ENCODE measurements at regions not wholly inside any gene's neighbourhood (a gene's known extent, or its start where the extent isn't known, plus 50 kb on each side); places are given as distances from the start of the nearest gene placed in this dataset.
"Not testable (repeated sequence)": the region's sequence is repeated elsewhere in the genome, so short reads cannot be mapped to it uniquely, and the experiment has no call there.

DNA sequence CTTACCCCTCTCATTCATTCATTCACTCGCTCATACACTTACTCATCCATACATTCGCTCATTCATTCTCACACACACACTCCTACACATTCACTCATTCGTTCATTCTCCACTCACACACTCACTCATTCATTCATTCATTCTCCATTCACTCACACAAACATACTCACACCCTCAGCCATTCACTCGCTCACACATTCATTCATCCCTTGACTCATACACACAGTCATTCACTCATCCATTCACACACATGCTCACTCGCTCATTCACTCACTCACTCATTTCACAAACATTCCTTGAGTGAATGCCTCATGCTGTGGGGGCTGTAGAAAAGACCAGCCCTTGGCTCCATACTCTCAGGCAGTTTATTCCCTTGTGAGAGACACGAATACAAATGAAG lies 151.1 kb upstream of the MAMLD1 start:
- TF ChIP-seq POLR2AphosphoS5 (IDR thresholded peaks at IDR 0.05; ENCODE audit: low read depth, low read length) (no peak), SPI1 (IDR thresholded peaks at IDR 0.05; ENCODE audit: low read depth, low read length) (no peak), PAX5 (IDR thresholded peaks at IDR 0.05; ENCODE audit: insufficient read depth, low read length, severe bottlenecking) (no peak), POU2F2 (IDR thresholded peaks at IDR 0.05; ENCODE audit: low read depth, low read length) (no peak), POLR2A (IDR thresholded peaks at IDR 0.05; ENCODE audit: low read depth, low read length) (no peak), TAF1 (IDR thresholded peaks at IDR 0.05; ENCODE audit: low read depth, low read length) (no peak)
- DNase-seq (ENCODE audit: insufficient read length, low spot score) (no peak), FAIRE-seq (peak; percentile 66)

DNA sequence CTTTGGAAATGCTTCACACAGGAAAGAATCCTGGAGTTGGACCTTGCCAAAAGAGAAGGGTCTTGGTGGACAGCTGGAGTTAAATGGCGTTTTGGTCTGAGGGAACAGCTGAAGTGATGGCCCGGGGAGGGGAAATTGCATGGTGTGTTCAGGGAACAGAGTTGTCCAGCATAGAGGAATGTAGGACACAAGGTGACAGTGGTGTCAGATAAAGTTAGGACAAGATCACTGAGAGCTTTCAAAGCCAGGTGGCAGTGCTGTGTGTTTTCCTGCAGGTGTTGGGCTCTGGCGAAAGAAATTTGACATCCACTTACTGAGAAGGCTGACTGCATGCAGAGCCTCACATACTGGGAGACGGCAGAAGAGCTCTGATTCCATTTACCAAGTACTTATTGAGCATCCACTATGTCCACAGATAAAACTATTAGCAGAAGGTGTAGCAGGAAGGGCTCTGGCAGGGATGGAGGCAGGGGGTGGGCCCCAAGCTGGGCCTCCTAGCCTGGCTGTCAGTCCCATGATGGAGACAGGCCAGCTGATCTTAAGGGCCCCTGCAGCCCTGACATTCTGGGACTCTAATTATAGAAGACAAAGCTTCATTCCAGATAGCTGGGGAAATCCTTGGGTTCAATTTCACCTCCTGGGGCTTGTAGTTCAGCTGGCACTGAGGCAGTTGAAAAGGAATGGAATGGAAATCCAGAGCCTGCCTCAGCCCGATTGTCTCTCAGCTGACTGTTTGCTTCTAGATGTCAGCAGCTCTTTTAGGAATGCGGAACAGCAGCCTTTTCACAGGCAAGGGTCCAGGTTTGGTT lies 150.2 kb upstream of the MAMLD1 start:
- no peak for FAIRE-seq
- TF ChIP-seq PAX5 (IDR thresholded peaks at IDR 0.05; ENCODE audit: insufficient read depth, low read length, severe bottlenecking) (no peak), TAF1 (IDR thresholded peaks at IDR 0.05; ENCODE audit: low read depth, low read length) (no peak), POLR2A (IDR thresholded peaks at IDR 0.05; ENCODE audit: low read depth, low read length) (no peak), POLR2AphosphoS5 (IDR thresholded peaks at IDR 0.05; ENCODE audit: low read depth, low read length) (no peak), SPI1 (IDR thresholded peaks at IDR 0.05; ENCODE audit: low read depth, low read length) (no peak), POU2F2 (IDR thresholded peaks at IDR 0.05; ENCODE audit: low read depth, low read length) (no peak)
- no peak for DNase-seq (ENCODE audit: insufficient read length, low spot score)

DNA sequence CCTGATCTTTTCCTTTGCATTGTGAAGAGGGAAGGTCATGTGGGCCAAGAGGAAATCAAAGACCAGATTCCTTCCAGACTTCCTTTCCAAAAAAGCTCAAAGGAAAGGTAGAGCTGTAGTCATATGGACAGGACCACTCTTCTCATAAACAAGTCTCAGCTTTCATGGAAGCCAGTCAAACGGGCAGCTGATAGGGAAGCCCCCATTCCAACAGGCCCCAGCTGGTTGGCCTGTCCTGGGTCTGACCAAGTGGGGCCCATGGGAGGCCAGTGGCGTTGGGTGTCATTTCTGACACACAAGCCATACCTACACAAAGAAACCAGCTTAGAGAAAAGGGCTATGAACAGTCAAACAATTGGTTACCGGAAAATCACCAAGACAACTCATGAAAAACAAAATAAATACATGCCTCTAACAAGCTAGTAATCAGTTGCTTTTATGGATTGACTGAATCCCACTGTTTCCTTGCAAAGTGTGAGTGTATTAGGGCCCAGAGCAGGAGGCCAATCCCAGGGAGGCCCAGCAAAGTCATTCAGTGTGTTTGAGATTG lies 149.6 kb upstream of the MAMLD1 start:
- TF ChIP-seq POLR2A (IDR thresholded peaks at IDR 0.05; ENCODE audit: low read depth, low read length) (no peak), SPI1 (IDR thresholded peaks at IDR 0.05; ENCODE audit: low read depth, low read length) (no peak), POU2F2 (IDR thresholded peaks at IDR 0.05; ENCODE audit: low read depth, low read length) (no peak), TAF1 (IDR thresholded peaks at IDR 0.05; ENCODE audit: low read depth, low read length) (no peak), PAX5 (IDR thresholded peaks at IDR 0.05; ENCODE audit: insufficient read depth, low read length, severe bottlenecking) (no peak), POLR2AphosphoS5 (IDR thresholded peaks at IDR 0.05; ENCODE audit: low read depth, low read length) (no peak)
- FAIRE-seq (no peak), DNase-seq (ENCODE audit: insufficient read length, low spot score) (no peak)

DNA sequence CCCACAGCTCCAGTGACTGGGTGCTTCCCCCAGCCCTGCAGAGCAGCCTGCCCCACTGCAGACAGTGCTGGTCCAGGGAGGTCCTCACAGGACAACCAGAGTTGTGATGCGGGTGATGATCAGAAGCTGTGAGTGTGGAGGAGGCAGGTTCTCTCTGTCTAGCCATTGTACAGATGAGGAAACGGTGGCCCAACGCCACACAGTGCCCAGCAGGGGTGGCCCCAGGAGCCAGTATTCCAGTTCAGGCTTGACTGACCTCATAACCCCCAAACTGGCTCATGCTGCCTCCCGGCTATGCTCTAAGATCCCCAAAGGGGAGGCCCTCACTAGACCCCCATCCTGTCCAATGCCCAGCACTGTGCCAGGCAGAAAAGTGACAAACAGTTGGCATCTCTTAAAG lies 147.1 kb upstream of the MAMLD1 start:
- not testable (repeated sequence) for FAIRE-seq; DNase-seq (ENCODE audit: insufficient read length, low spot score)

DNA sequence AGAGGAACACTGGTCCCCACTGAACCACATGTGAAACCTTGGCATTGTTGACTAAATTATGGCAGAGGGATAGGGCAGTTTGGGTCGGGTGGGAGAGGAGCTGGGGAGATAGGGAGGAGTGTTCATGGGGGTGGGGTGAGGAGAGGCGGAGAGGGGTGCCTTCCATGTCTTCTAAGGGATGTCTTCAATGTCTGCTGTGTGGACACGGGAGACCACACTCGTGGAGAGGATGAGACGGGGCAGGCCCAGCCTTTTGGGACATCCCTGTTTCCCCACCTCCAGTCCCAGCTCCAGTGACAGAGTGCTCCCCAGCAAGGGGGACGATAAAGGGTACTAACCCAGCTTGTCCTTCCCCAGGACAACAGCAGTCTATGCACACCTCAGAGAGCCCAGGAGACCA lies 146.4 kb upstream of the MAMLD1 start:
- DNase-seq (ENCODE audit: insufficient read length, low spot score): no peak
- TF ChIP-seq TAF1 (IDR thresholded peaks at IDR 0.05; ENCODE audit: low read depth, low read length): no peak
- FAIRE-seq: no peak

DNA sequence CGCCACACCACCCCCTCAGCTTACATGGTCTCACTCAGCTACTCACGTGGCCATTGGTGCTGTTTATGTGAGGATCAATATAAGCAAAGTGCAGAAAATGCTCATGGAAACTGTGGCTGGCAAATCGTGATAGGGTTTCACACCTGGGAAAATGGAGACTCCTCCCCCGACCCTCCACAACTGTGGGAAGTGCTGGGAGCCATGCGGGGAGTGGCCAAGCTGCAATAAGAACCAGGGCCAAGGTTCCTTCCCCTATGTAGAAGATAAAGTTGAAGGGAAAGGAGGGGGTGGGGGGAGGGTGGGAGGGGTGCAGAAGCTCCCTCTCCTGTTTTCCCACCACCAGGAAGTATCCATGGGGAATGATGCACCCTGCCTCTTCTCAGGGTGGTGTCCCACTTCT lies 145.5 kb upstream of the MAMLD1 start:
- TF ChIP-seq POLR2A (IDR thresholded peaks at IDR 0.05; ENCODE audit: low read depth, low read length): no peak
- TF ChIP-seq SPI1 (IDR thresholded peaks at IDR 0.05; ENCODE audit: low read depth, low read length): no peak
- no peak for TF ChIP-seq POU2F2 (IDR thresholded peaks at IDR 0.05; ENCODE audit: low read depth, low read length)
- TF ChIP-seq PAX5 (IDR thresholded peaks at IDR 0.05; ENCODE audit: insufficient read depth, low read length, severe bottlenecking): no peak
- no peak for TF ChIP-seq POLR2AphosphoS5 (IDR thresholded peaks at IDR 0.05; ENCODE audit: low read depth, low read length)
- no peak for TF ChIP-seq TAF1 (IDR thresholded peaks at IDR 0.05; ENCODE audit: low read depth, low read length)
- DNase-seq (ENCODE audit: insufficient read length, low spot score) (no peak), FAIRE-seq (no peak)

DNA sequence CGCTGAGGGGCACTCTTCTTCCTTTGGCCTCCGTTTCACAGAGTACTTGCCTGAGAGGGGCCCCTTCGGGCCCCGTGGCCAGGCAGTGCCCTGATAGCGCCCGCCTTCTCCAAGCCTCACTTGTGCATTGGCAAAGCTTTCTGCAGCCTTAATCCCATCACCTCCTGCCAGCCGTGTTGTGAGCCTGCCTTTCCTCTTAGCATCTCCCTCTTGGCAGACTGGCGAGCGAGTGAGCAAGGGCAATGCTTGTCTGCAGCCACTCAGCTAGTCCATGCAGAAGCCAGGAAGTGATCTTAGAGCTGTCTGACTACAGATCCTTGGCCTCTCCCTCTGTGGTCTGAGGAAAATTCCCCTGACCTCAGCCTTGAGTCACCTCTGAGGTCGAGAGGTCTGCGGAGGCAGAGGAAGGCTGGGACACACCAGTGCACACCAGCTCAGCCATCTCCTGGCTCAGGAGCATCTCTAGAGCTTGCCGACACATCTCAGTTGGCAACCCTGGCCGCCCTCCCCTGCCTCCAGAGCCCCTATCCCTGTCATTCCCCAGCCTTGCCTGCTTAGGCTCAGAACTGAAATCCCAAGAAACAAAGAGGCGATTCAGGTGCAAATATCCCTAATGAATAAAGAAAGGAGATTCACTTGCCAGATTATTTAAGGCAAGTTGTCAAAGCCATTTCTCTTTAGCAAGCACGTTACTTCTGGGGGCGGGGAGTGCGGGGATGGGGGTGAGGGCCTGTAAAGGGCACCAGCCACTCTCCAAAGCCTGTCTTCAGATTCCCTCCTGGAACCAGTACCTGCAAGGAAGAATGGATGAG lies 143.5 kb upstream of the MAMLD1 start:
- DNase-seq (ENCODE audit: insufficient read length, low spot score) (no peak), FAIRE-seq (peak; percentile 5)
- TF ChIP-seq PAX5 (IDR thresholded peaks at IDR 0.05; ENCODE audit: insufficient read depth, low read length, severe bottlenecking) (no peak), POLR2A (IDR thresholded peaks at IDR 0.05; ENCODE audit: low read depth, low read length) (no peak), SPI1 (IDR thresholded peaks at IDR 0.05; ENCODE audit: low read depth, low read length) (no peak), POU2F2 (IDR thresholded peaks at IDR 0.05; ENCODE audit: low read depth, low read length) (no peak), POLR2AphosphoS5 (IDR thresholded peaks at IDR 0.05; ENCODE audit: low read depth, low read length) (no peak), TAF1 (IDR thresholded peaks at IDR 0.05; ENCODE audit: low read depth, low read length) (no peak)

DNA sequence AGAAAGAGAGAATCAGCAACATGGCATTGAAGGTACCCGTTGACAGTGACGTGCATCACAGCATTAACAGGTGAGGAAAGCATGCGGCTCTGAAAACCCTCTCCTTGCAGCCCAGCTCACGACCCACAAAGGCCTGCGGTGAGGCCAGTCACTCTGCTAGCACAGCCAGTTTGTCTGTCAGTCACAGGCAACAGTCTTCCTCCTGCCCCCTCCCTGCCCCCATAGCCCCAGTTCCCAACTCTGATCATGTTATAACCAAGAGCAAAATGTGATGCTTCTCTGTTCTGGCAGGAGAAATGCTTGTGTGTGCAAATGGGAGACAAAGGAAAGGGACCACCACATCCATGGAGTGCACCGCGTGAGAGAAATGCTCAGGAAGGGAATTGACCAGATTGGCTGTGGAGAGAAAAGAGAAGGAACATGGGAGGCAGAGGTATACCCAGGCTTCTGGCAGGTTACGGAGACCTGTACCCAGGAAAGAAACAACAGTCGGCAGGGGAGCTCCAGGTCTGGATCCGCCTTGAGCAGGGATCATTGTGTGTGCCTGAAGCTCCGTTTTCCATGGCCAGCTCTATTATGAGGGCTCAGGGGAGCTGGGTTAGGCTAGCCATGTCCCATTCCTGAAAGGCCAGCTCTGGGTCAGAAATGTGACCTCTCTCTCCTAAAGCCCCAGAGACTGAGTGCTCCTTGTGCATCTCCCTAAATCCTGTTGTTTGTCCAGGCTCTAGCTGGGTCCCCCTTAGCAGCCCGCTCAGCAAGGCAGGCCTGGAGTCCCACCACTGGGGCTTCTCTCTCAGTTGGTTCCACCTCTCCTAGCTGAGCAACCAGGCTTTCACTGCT lies 139.7 kb upstream of the MAMLD1 start:
- no peak for FAIRE-seq
- no peak for TF ChIP-seq POLR2A (IDR thresholded peaks at IDR 0.05; ENCODE audit: low read depth, low read length)
- no peak for TF ChIP-seq PAX5 (IDR thresholded peaks at IDR 0.05; ENCODE audit: insufficient read depth, low read length, severe bottlenecking)
- no peak for TF ChIP-seq TAF1 (IDR thresholded peaks at IDR 0.05; ENCODE audit: low read depth, low read length)
- TF ChIP-seq SPI1 (IDR thresholded peaks at IDR 0.05; ENCODE audit: low read depth, low read length): no peak
- TF ChIP-seq POU2F2 (IDR thresholded peaks at IDR 0.05; ENCODE audit: low read depth, low read length): no peak
- TF ChIP-seq POLR2AphosphoS5 (IDR thresholded peaks at IDR 0.05; ENCODE audit: low read depth, low read length): no peak
- DNase-seq (ENCODE audit: insufficient read length, low spot score): no peak

DNA sequence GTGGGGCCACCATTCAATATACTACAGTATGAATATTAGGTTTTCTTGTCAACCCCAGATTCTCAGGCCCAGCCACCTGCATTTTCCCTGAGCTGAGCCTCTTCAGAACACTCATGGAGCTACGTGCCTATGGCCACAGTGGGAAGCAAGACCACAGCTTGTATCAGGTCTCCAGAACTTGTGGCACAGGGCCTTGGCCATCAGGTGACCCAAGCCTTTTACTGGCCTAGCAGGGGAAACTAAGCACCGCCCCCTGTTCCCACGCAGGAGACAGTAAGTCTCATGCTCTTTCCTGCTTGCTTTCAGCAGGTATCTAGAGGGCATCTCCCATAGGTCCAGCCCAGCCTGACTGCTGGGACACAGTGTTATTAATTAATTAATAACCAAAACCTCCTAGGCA lies 138.4 kb upstream of the MAMLD1 start:
- no peak for DNase-seq (ENCODE audit: insufficient read length, low spot score)
- no peak for FAIRE-seq
- no peak for TF ChIP-seq PAX5 (IDR thresholded peaks at IDR 0.05; ENCODE audit: insufficient read depth, low read length, severe bottlenecking)
